IMR-90 (cell line): ENCODE measurements at regions not wholly inside any gene's neighbourhood (a gene's known extent, or its start where the extent isn't known, plus 50 kb on each side); places are given as distances from the start of the nearest gene placed in this dataset.

Source experiments
- ATAC-seq: fragments of 200-7000 bp; cut with Tn5 transposase; 2 replicates; pipeline ENCODE4 v1.9.1; 2020; ENCODE audit warnings: low read depth, mild to moderate bottlenecking, moderate library complexity
- BruUV-seq: library from RNA; stranded (reverse); fragments of 400-500 nt; replicated peaks from 2 replicates; lab custom pipeline; 2021; lab: Mats Ljungman, UMichigan
- CTCF ChIA-PET: fragments of 300-600 bp; formaldehyde crosslinking; extraction: SDS; loops from one replicate; lab custom pipeline; 2021; ENCODE audit warnings: antibody characterized with exemption; lab: Yijun Ruan, JAX
- POLR2A ChIA-PET: fragments of 300-600 bp; sonication (Branson Sonifier 250); formaldehyde crosslinking; loops from one replicate; lab custom pipeline; 2022; ENCODE audit warnings: antibody characterized with exemption; ENCODE audit not compliant: unreplicated experiment; lab: Charles Lee
- DNase-seq: peaks from one replicate; pipeline ENCODE4 v3.0.0; 2013
- H2AFZ ChIP-seq: replicated peaks from 2 replicates; pipeline ENCODE3; 2013; ENCODE audit warnings: low read length, mild to moderate bottlenecking; ENCODE audit not compliant: poor library complexity
- H2AK5ac ChIP-seq: 2 replicates; pipeline ENCODE4 v1.6.1; 2013; ENCODE audit warnings: low read depth, low read length, inconsistent platforms
- H2AK9ac ChIP-seq: replicated peaks from 2 replicates; pipeline ENCODE3; 2013; ENCODE audit warnings: mild to moderate bottlenecking, low read depth, low read length, moderate library complexity; ENCODE audit not compliant: poor library complexity
- H2BK120ac ChIP-seq: 2 replicates; pipeline ENCODE4 v1.6.1; 2013; ENCODE audit warnings: low read depth, low read length, inconsistent platforms
- H2BK15ac ChIP-seq: 3 replicates; pipeline ENCODE4 v1.6.1; 2013; ENCODE audit warnings: low read depth, low read length, inconsistent platforms
- H2BK20ac ChIP-seq: 2 replicates; pipeline ENCODE4 v1.6.1; 2013; ENCODE audit warnings: low read depth, mild to moderate bottlenecking, inconsistent platforms, low read length, moderate library complexity
- H2BK5ac ChIP-seq: 2 replicates; pipeline ENCODE4 v1.6.1; 2013; ENCODE audit warnings: mild to moderate bottlenecking, low read depth, low read length, inconsistent platforms; ENCODE audit not compliant: poor library complexity, severe bottlenecking
- H3K14ac ChIP-seq: replicated peaks from 2 replicates; pipeline ENCODE4 v1.6.1; 2013; ENCODE audit warnings: low read depth, low read length, inconsistent platforms
- H3K18ac ChIP-seq: 2 replicates; pipeline ENCODE4 v1.6.1; 2013; ENCODE audit warnings: low read depth, low read length, control low read depth
- H3K23ac ChIP-seq: 2 replicates; pipeline ENCODE4 v1.6.1; 2013; ENCODE audit warnings: low read depth, low read length, inconsistent platforms
- H3K27ac ChIP-seq: 2 replicates; pipeline ENCODE4 v1.5.1; 2013; ENCODE audit warnings: mild to moderate bottlenecking, control low read depth, low read length; ENCODE audit not compliant: insufficient read depth
- H3K27me3 ChIP-seq: 2 replicates; pipeline ENCODE4 v1.6.1; 2013; ENCODE audit warnings: low read length; ENCODE audit not compliant: control insufficient read depth, insufficient read depth
- H3K36me3 ChIP-seq: 2 replicates; pipeline ENCODE4 v1.6.1; 2013; ENCODE audit warnings: low read length, mixed read lengths; ENCODE audit not compliant: control insufficient read depth, insufficient read depth
- H3K4ac ChIP-seq: 2 replicates; pipeline ENCODE4 v1.6.1; 2013; ENCODE audit warnings: low read depth, low read length, inconsistent platforms
- H3K4me1 ChIP-seq: 2 replicates; pipeline ENCODE4 v1.6.1; 2013; ENCODE audit warnings: low read length, mixed read lengths; ENCODE audit not compliant: control insufficient read depth, insufficient read depth
- H3K4me2 ChIP-seq: 2 replicates; pipeline ENCODE4 v1.6.1; 2013; ENCODE audit warnings: low read depth, mild to moderate bottlenecking, control low read depth, low read length, moderate library complexity
- H3K4me3 ChIP-seq: 2 replicates; pipeline ENCODE4 v1.5.1; 2013; ENCODE audit warnings: low read depth, mild to moderate bottlenecking, control low read depth, low read length, moderate library complexity; ENCODE audit not compliant: insufficient read depth
- H3K56ac ChIP-seq: 2 replicates; pipeline ENCODE4 v1.6.1; 2013; ENCODE audit warnings: low read length, inconsistent platforms; ENCODE audit not compliant: insufficient read depth; ENCODE audit errors: extremely low read depth
- H3K79me1 ChIP-seq, 2 experiments: 2 replicates each; pipeline ENCODE4 v1.6.1; 2013; ENCODE audit warnings: low read length in 2 of 2, inconsistent platforms in 1 of 2, low read depth in 1 of 2
- H3K9ac ChIP-seq: 2 replicates; pipeline ENCODE4 v1.6.1; 2013; ENCODE audit warnings: low read depth, low read length, control low read depth
- H3K9me1 ChIP-seq: 2 replicates; pipeline ENCODE4 v1.6.1; 2013; ENCODE audit warnings: low read length, inconsistent platforms; ENCODE audit not compliant: insufficient read depth
- H3K9me3 ChIP-seq: 2 replicates; pipeline ENCODE4 v1.6.1; 2013; ENCODE audit warnings: low read length; ENCODE audit not compliant: control insufficient read depth, insufficient read depth
- H4K20me1 ChIP-seq: 2 replicates; pipeline ENCODE4 v1.6.1; 2013; ENCODE audit warnings: low read length, inconsistent platforms; ENCODE audit not compliant: insufficient read depth
- H4K5ac ChIP-seq: 2 replicates; pipeline ENCODE4 v1.6.1; 2013; ENCODE audit warnings: mild to moderate bottlenecking, low read depth, low read length, control low read depth
- H4K8ac ChIP-seq, 2 experiments: 2 replicates each; pipeline ENCODE4 v1.6.1; 2013; ENCODE audit warnings: low read depth in 2 of 2, low read length in 2 of 2, control low read depth in 1 of 2, inconsistent platforms in 1 of 2
- H4K91ac ChIP-seq: 2 replicates; pipeline ENCODE4 v1.6.1; 2013; ENCODE audit warnings: low read depth, low read length, inconsistent platforms; ENCODE audit not compliant: insufficient read depth
- CEBPB ChIP-seq: IDR thresholded peaks from 2 replicates; pipeline ENCODE4 v1.6.1; 2012; ENCODE audit warnings: low read depth, low read length, improper control_type of control experiment
- WGBS, 2 experiments: methylation state at CpG; one replicate each; pipeline versions ENCODE4 v1.1.5 to v1.1.7; 2013; ENCODE audit warnings: missing lambda C conversion rate in 2 of 2; ENCODE audit not compliant: insufficient read length in 1 of 2; ENCODE audit errors: extremely low coverage in 2 of 2; 5-methylcytosine and 5-hydroxymethylcytosine counted together
- dilution Hi-C: fragments of 300-500 bp; cut with HindIII; formaldehyde crosslinking; loops from one replicate; pipeline ENCODE4 v1.14.3; 2018; ENCODE audit warnings: low sequenced_read_pairs; ENCODE audit not compliant: unreplicated experiment
- in situ Hi-C: fragments of 300-500 bp; cut with MboI; formaldehyde crosslinking; loops from 3 replicates; pipeline ENCODE4 v1.14.3; 2019; ENCODE audit warnings: low sequenced_read_pairs, inconsistent platforms, mixed read lengths
- intact Hi-C: fragments of 100-400 bp; cut with micrococcal nuclease; formaldehyde crosslinking; loops from 2 replicates; pipeline ENCODE4 v1.10.0; 2022

- H4K8ac ChIP-seq, result no peak overlapping the region
- no peak overlapping the region for H2BK15ac ChIP-seq
- H3K4ac ChIP-seq, result no peak overlapping the region
- no peak overlapping the region for H2AK9ac ChIP-seq
- ChIA-PET CTCF (interaction anchor here (0.9 kb wide), 1 partner anchor 29 kb away, joined by 3 read pairs; no protein-coding TSS in a partner anchor), POLR2A (no interaction called here)
- DNase-seq (no peak), ATAC-seq (no peak)
- H3K9ac ChIP-seq, result no peak overlapping the region
- no peak overlapping the region for H2BK120ac ChIP-seq
- no peak for TF ChIP-seq CEBPB
- no peak overlapping the region for H2BK5ac ChIP-seq
- no CpG with 5 or more reads among the region's 4 CpGs for WGBS, 2 experiments
- dilution Hi-C loops, result no loop called here
- no peak overlapping the region for H3K4me2 ChIP-seq
- H3K27ac ChIP-seq, result no peak overlapping the region
- no peak overlapping the region for H3K4me3 ChIP-seq
- no peak overlapping the region for H3K14ac ChIP-seq
- BruUV-seq, result no TSS peak
- no peak overlapping the region for H2AK5ac ChIP-seq
- no peaks in the 10 kb centered on the region for H3K27me3 ChIP-seq
- in situ Hi-C loops, result no loop called here
- H3K23ac ChIP-seq, result no peak overlapping the region
- H3K79me1 ChIP-seq, result no peaks in the 10 kb centered on the region
- H4K91ac ChIP-seq, result no peak overlapping the region
- intact Hi-C loops, result no loop called here
- no peaks in the 10 kb centered on the region for H3K9me1 ChIP-seq
- no peaks in the 10 kb centered on the region for H3K4me1 ChIP-seq
- no peaks in the 10 kb centered on the region for H3K9me3 ChIP-seq
- H2BK20ac ChIP-seq, result no peak overlapping the region
- no peak overlapping the region for H3K56ac ChIP-seq
- H3K36me3 ChIP-seq, result no peaks in the 10 kb centered on the region
- H4K5ac ChIP-seq, result no peak overlapping the region
- H3K18ac ChIP-seq, result no peak overlapping the region
- H4K20me1 ChIP-seq, result no peaks in the 10 kb centered on the region
- H2AFZ ChIP-seq, result no peak overlapping the region
Measured at GRCh38 chr15:57780471-57780870, 74.0 kb downstream of the POLR2M start.
